EL (cell line): ENCODE measurements at regions not wholly inside any gene's neighbourhood (a gene's known extent, or its start where the extent isn't known, plus 50 kb on each side); places are given as distances from the start of the nearest gene placed in this dataset.
"Not testable (repeated sequence)": the region's sequence is repeated elsewhere in the genome, so short reads cannot be mapped to it uniquely, and the experiment has no call there.

Experiments
- DNase-seq: peaks from one replicate; pipeline ENCODE4 v3.0.0-alpha.2; 2016

DNA sequence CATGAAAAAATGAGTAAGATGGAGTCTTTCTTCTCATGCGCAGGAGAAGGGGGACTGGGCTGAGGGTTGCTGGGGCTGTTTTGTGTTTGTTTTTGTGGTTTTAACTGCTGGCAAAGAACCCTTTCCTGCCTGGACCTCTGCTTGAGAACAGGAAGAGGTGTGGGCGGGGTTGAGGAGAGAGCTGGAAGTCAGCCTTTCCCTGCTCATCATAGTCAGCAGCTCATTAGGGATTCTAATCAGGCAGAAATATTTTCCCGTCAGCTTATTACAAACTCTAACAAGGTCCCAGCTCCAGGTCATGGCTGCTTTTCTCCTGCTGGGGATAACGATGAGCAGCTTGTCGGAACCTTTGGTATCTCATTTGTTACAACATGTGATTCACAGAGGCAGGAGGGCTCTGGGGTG, 185.0 kb upstream of the NRXN3 start:
- peak; percentile 46 for DNase-seq

GRCh38 chr14:77986773-77987172, 183.4 kb upstream of the NRXN3 start:
- no peak for DNase-seq

GRCh38 chr14:77988096-77988870, 181.9 kb upstream of the NRXN3 start:
- no peak for DNase-seq

DNA sequence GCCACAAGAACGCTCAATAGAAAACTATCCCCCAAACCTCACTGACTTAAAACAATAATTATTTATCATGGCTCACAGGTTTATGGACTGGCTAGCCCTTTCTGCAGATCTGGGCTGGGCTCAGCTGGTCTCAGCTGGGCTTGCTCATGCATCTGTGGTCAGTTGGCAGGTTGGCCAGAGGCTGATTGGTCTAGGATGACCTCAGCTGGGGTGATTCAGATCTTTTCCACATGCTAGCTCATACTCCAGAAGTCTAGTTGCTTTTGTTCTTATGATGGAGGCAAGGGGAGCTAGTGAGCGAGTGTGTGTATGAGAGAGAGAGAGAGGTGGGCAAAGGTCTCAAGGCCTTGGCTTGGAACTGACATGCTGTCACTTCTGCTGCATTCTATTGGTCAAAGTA, 181.2 kb upstream of the NRXN3 start:
- DNase-seq, result peak; percentile 90

DNA sequence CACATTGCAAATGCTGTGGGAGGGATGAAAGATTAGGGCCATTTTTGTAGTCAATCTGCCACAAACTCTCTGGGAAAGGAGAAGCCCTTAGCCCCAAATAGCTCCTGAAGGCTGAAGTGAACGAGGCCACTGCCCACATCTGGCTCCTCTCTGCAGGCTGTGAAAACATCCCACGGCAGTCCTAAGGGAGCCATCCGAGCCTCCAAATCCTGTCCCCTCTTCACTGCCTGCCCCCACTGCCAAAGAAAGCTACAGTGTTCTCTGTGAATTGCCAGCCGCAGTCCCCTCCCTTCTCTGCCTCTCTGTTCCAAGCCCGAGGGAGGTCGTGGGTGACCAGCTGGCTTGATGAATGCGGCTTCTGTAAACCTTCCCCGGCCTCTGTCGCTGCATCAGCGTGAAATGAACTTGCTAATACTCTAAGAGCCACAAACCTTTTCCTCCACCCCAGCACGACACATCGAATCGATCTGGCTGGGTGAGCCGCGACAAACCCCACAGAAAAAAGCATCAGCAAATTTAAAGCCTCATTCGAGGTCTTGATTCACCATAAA, 180.7 kb upstream of the NRXN3 start:
- no peak for DNase-seq

DNA sequence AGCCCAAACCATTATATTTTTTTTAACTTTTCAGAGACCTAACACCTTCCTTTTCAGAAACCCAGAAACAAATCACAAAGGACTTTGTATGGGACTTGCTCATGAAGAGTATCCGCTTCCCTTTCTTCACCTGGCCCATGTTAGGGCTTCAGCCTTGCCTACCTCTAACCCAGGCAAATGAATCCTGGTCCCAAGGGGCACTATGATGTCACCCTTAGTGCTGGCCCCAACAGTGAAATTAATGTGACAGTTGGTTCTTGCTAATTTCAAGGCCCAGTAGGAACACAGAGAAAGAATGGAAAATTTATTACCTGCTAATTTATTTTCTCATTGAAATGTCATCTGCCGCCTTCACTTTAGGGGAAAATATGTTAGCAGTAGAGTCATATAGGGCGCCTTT, 179.8 kb upstream of the NRXN3 start:
- no peak for DNase-seq

GRCh38 chr14:77991128-77991772, 178.9 kb upstream of the NRXN3 start:
- DNase-seq, result no peak

DNA sequence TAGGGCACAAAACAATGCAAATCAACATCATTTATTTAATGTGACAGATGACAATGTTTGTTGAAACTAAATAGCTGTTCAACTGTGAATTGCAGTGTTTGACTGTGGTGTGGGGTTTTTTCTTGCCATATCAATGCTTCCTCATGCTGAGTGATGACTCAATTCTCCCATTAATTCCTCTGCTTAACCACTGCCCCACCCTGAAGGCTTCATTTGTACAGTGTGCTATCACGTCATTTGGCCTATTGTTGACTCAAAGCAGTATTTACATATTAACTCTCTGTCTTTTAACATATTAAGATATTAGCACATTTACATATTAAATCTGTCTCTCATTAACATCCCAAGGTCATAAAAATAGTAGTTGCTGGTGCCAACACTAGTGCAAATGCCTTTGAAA, 164.8 kb upstream of the NRXN3 start:
- peak; percentile 69 for DNase-seq

DNA sequence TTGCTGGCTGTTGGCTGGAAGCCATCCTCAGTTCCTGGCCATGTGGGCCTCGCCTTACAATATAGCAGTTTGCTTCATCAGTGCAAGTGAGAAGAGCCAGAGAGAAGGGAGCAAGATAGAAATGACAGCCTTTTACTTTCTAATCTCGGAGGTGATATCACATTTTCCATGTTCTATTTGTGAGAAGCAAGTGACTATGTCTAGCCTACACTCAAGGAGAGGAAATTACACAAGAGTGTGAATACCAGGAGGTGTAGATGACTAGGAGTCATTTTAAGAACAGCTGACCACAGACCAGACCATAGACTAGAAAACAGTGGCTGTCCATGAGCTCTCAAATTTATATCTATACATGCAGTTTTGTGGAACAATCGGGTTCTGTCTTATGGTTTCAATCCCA, 163.0 kb upstream of the NRXN3 start:
- DNase-seq, result no peak

- peak; percentile 67 for DNase-seq
Measured at GRCh38 chr14:78010688-78011087, 159.5 kb upstream of the NRXN3 start.

DNA sequence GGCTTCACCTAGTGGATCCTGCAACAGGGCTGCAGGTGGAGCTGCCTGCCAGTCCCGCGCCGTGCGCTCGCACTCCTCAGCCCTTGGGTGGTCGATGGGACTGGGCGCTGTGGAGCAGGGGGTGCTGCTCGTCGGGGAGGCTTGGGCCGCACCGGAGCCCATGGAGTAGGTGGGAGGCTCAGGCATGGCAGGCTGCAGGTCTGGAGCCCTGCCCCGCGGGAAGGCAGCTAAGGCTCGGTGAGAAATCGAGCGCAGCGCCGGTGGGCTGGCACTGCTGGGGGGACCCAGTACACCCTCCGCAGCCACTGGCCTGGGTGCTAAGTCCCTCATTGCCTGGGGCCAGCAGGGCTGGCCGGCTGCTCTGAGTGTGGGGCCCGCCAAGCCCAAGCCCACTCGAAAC, 156.3 kb upstream of the NRXN3 start:
- not testable (repeated sequence) for DNase-seq

DNA sequence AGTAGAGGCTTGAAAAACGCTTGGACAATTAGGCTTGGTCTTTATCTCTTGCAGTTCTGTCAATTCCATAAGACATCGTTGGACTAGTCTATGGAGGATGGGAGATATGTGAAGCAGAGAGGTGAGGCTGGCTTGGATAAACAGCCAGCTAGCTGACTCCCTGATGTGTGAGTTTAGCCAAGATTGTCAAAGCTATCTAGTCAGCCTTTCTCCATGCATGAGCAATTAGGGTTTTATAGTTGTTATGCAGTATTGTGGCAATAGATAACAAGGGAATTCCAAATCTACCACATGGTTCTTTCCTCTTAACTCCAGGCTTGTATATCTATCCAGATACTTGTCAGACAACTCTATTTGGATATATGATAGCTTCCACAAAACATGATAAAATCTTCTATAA, 153.6 kb upstream of the NRXN3 start:
- no peak for DNase-seq

- no peak for DNase-seq
Measured at GRCh38 chr14:78018283-78018682, 151.9 kb upstream of the NRXN3 start.

DNA sequence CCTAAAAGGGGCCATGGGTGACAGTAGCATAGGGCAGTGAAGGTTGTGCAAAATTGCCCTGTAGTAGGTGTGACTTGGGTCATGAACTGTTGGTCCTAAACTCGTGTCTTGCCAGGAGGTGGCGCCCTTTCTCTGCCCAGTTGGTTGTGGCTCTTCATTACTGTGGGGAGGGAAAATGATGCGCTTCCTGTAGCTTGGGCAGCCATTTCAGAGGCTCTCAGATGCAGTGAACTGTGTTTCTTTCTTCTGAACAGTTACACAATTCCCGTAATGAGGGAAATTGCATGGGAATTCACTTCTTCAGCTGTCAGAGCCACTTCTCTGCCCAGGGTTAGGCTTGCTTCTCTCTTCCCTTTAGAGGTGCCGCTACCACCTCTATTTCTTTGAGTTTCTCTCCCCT, 148.1 kb upstream of the NRXN3 start:
- DNase-seq, result peak; percentile 70

DNA sequence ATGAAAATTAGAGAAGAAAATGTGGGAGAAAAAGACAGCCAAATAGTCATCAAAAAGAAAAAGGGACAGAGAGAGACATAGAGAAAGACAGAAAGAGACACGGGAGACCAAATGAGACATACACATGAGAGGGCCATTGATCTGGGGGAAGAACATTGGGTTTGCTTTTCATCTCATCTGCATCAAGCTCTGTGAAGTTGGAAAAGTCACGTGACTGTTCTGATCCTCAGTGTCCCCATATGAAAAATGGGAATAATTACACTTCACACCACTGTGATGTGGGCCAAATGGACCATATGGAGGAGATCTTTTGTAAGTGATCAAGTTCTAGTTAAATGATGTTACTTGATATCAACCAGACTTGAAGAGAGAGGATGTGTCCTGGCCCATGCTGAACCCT, 147.1 kb upstream of the NRXN3 start:
- no peak for DNase-seq

DNA sequence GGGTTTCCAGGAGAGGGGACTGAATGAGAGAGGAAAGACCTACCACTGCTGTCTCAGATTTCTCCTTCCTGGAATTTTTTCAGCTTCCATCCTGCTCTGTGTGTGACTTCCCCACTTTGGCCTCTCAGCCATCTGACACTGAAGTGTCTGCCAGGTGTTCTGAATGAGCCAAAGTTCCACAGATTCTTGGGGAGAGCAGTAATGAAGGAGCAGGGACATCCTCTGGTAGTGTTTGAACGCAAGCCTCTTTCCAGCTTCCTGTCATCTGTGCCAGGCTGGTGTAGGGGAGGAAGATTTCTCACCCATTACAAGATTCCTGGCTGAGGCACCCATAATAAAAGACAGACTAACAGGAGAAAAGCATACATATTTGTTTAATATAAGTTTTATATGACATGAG, 141.7 kb upstream of the NRXN3 start:
- DNase-seq, result no peak

GRCh38 chr14:78029601-78030372, 140.4 kb upstream of the NRXN3 start:
- DNase-seq, result peak; percentile 15

DNA sequence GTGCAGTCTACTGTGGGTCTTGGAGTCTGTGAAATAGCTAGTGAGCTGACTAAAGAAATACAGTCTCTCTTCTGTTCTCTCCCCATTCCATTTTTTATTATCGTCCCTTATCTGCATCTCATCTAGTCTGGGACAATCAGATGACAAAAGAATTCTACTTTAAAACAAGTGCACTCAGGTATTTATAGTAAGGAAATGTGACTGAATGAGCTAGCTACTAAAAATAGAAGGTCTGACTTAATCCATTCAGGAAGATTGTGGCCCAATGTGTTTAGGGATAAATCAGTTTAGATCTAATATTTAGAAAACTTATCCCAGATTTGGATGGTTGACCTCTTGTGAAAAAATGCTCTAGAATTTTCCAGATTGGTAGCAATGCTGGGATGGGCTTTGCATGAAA, 126.8 kb upstream of the NRXN3 start:
- DNase-seq, result no peak

DNA sequence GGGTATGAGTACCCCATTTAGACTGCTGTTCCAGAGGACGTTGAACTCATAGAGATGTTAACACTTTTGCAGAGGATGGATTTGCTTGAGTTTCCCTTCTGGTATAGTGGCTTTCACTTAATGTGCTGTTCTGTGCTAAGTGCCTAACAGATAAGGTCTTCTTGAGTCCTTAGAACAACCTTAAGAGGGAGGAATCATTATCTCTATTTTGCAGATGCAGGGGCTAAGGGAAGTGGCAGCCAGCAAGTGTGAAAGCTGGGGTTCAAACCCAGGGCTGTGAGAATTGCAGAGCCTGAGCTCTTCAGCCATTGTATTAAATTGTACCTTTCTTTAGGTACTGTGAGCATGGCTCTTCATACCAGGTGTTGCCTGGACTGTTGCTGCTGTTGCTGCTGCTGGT, 122.1 kb upstream of the NRXN3 start:
- DNase-seq, result no peak

DNA sequence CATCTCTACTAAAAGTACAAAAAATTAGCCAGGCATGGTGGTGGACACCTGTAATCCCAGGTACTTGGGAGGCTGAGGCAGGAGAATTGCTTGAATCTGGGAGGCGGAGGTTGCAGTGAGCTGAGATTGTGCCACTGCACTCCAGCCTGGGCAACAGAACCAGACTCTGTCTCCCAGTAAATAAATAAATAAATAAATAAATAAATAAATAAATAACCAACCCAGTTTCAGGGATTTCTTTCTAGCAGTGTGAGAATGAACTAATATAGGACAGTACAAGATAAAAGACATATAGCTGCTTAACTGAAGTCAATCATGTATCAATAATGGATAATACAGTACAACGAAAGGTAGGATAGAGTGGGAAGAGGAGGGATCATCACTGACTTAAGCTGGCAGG, 113.3 kb upstream of the NRXN3 start:
- DNase-seq, result not testable (repeated sequence)

- no peak for DNase-seq
Measured at GRCh38 chr14:78070344-78070743, 99.8 kb upstream of the NRXN3 start.

DNA sequence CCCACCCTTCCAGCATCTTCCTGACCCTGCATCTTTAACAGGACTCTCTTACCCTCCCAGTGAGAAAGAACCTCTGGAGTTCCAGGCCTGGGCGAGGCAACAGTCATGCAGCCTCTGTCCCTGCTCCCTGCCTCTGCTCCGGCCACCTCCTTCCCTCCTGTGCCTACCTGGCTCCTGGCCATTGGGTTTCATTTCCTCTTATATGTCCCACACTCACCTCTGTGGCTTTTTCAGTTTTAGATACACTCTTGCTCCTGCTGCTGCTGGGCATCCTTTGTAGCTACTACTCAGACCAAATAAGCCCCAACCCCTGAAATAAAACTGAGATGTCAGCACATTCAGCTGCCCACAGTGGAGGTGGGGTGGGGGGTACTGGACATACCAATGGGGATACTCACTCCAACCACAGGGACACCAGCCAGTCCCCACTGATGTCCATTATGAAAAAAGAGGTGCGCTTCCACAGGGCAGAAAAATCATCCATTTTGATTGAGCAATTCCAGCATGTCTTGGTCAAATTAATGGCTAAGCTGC, 99.1 kb upstream of the NRXN3 start:
- no peak for DNase-seq

DNA sequence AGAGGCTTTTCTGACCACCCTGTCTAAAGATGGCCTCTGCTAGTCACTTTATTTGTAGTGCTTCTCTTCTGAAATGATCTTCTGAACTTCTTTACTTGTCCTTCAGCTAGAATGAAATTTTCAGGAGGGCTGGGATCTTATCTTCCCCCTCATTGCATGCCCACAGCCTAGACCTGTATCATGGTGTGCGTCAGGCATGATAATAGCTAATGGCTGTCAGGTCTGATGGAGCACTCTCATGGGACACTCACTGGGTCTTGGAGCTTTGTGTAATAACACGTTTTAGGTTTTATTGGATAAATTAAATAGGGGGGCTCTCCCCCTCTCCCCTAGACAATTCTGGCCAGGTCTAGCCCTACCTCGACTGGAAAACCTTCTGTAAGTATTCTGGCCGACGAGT, 97.1 kb upstream of the NRXN3 start:
- DNase-seq, result no peak
